HG02571 (cell line): ENCODE measurements at regions not wholly inside any gene's neighbourhood (a gene's known extent, or its start where the extent isn't known, plus 50 kb on each side); places are given as distances from the start of the nearest gene placed in this dataset.
"Not testable (repeated sequence)": the region's sequence is repeated elsewhere in the genome, so short reads cannot be mapped to it uniquely, and the experiment has no call there.

Experiments used
- ATAC-seq: cut with Tn5 transposase; IDR thresholded peaks from one replicate; pipeline ENCODE4 v1.9.1; 2021; ENCODE audit warnings: mild to moderate bottlenecking, moderate library complexity; ENCODE audit not compliant: unreplicated experiment

GRCh38 chr4:65007841-65008439 is 598.7 kb upstream of the TECRL start:
- no peak for ATAC-seq

- ATAC-seq: no peak
Measured at GRCh38 chr4:64975177-64975576, 565.9 kb upstream of the TECRL start.

- no peak for ATAC-seq
Measured at GRCh38 chr4:64969081-64969480, 559.8 kb upstream of the TECRL start.

- no peak for ATAC-seq
Measured at GRCh38 chr4:64967286-64967685, 558.0 kb upstream of the TECRL start.

- ATAC-seq: no peak
Measured at GRCh38 chr4:64960516-64960915, 551.3 kb upstream of the TECRL start.

GRCh38 chr4:64940698-64941097 is 531.4 kb upstream of the TECRL start:
- ATAC-seq: no peak

GRCh38 chr4:64935469-64936001 is 526.3 kb upstream of the TECRL start:
- no peak for ATAC-seq

- ATAC-seq: no peak
Measured at GRCh38 chr4:64911846-64912245, 502.6 kb upstream of the TECRL start.

- no peak for ATAC-seq
Measured at GRCh38 chr4:64903986-64904385, 494.7 kb upstream of the TECRL start.

- ATAC-seq: no peak
Measured at GRCh38 chr4:64899563-64899962, 490.3 kb upstream of the TECRL start.

- ATAC-seq: not testable (repeated sequence)
Measured at GRCh38 chr4:64899030-64899429, 489.8 kb upstream of the TECRL start.

GRCh38 chr4:64897683-64898082 is 488.4 kb upstream of the TECRL start:
- no peak for ATAC-seq

- no peak for ATAC-seq
Measured at GRCh38 chr4:64895031-64895430, 485.8 kb upstream of the TECRL start.

GRCh38 chr4:64893205-64893604 is 484.0 kb upstream of the TECRL start:
- ATAC-seq: no peak

GRCh38 chr4:64889906-64890610 is 480.8 kb upstream of the TECRL start:
- no peak for ATAC-seq

GRCh38 chr4:64883087-64883807 is 474.0 kb upstream of the TECRL start:
- ATAC-seq: no peak

GRCh38 chr4:64882311-64883086 is 473.2 kb upstream of the TECRL start:
- no peak for ATAC-seq

GRCh38 chr4:64880557-64880956 is 471.3 kb upstream of the TECRL start:
- no peak for ATAC-seq

- ATAC-seq: no peak
Measured at GRCh38 chr4:64876021-64876420, 466.8 kb upstream of the TECRL start.

GRCh38 chr4:64870558-64870957 is 461.3 kb upstream of the TECRL start:
- no peak for ATAC-seq

- no peak for ATAC-seq
Measured at GRCh38 chr4:64857815-64858214, 448.6 kb upstream of the TECRL start.
